HG02763 (cell line): ENCODE measurements at regions not wholly inside any gene's neighbourhood (a gene's known extent, or its start where the extent isn't known, plus 50 kb on each side); places are given as distances from the start of the nearest gene placed in this dataset.
"Not testable (repeated sequence)": the region's sequence is repeated elsewhere in the genome, so short reads cannot be mapped to it uniquely, and the experiment has no call there.

Experiments
- ATAC-seq: cut with Tn5 transposase; IDR thresholded peaks from one replicate; pipeline ENCODE4 v1.9.1; 2021; ENCODE audit warnings: mild to moderate bottlenecking, moderate library complexity; ENCODE audit not compliant: unreplicated experiment

DNA sequence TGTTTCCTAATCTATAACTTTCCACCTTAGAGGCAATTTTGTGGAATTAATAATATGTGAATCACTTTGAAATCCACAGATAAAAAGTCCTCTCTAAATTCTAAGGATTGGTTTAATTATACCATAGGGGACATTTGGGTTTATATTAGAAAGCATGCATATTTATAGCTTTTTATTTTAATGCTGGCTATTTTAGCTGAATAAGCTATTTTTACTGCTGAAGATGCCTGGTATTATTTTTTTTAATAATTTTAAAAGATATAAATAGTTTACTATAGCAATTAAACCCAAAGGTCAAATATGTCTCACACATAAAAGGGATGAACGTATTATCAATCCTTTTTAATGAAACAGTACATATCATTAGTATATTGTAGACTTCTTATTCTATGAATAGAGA is 415.4 kb downstream of the MAGEB5 start:
- no peak for ATAC-seq

DNA sequence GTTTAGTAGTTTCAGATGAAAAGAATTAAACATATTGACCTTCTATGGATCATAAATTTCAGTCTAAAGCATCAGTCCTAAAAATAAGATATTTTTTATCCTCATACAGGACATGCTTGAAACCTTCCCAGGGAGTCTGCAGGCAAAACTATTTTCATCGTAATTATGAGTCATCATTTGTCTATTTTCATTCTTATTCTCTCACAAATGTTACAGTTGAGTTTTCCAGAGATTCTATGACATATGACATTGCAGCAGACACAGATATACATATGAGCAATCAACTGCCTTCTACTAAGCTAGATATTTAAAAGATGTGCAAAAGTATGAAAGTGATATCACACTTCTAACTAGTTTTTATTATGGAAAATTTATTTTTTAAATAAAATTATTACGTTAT is 398.0 kb downstream of the MAGEB5 start:
- no peak for ATAC-seq

DNA sequence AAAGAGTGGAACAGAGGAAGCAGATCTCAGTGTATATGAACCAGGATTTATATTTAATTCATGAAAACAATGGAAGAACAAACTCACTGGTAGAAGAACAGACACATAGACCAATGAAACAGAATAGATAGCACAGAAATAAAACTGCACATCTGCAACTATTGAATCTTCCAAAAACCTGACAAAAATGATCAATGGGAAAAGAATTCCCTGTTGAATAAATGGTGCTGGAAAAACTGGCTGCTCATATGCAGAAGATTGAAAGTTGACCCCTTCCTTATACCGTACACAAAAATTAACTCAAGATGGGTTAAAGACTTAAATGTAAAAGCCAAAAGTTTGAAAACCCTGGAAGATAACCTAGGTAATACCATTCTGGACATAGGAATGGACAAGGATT is 391.0 kb downstream of the MAGEB5 start:
- ATAC-seq = no peak

DNA sequence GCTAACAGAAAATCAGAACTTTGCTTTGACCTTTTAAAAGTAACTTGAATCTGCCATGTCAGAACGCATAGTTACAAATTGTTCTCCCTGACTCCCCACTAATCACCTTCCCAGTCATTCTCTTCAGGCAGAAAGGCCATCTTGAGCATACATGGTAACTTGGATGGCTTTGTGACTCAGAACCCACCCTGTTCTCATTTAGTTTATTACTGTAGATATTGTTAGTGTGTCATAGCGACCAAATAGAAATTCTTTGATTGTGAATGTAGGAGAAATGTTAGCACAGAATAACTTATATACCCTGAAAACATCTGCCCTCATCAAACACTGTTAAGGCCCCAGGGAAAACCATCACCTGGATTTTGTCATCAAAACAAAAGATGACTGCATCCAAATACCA is 382.0 kb downstream of the MAGEB5 start:
- no peak for ATAC-seq

DNA sequence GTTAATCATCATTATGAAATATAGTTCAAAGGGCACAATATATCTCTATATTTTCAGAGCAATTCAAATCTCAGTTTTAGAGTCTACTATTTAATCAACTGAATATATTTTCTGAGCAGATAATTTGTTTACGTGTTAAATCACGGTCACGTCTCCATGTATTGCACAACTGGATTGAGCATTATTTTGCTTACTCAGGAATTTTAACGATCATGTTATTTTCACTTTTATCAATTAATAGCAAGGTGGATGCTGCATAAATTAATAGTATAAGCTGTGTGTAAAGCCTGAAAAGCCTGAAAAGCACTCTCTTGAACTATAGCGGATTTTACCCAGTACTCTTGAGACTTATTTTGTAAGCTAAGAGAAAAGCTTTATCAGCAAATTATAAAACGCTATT is 374.9 kb downstream of the MAGEB5 start:
- no peak for ATAC-seq

DNA sequence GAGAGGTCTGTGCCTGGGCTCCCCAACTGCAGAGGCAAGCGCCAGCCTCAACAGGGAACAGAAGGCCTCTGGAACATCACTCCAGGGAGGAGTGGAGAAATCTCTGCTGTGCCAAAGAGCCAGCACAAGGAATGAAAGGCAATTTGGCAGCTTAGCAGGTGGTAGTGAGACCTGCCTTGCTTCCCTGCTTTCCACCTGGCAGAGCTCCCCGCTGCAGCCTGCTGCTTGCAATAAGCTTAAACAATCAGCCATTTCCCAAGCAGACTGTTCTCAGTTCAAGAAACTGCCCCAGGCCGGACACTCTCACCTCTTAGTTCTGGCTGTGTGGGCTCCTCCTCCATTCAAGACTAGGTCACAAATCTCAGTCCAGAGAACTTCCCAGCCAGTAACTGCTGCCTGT is 370.6 kb downstream of the MAGEB5 start:
- no peak for ATAC-seq

DNA sequence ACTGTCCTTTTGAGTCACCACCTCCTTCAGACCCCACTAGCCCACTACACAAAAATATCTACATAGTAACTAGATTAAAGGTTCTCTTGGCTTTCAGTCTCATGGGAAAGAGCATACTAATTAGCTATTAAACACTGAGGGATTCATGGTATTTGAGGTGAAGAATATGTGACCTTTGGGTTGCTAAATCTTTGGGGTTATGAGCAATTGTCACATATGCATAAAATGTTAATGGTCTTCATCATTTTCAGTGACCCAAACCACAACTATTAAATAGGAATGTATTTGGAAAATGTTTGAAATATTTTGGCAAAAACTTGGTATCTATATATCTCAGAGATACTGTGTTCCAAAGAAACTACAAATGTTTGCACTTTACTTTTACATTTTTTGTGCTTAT is 365.1 kb downstream of the MAGEB5 start:
- no peak for ATAC-seq

DNA sequence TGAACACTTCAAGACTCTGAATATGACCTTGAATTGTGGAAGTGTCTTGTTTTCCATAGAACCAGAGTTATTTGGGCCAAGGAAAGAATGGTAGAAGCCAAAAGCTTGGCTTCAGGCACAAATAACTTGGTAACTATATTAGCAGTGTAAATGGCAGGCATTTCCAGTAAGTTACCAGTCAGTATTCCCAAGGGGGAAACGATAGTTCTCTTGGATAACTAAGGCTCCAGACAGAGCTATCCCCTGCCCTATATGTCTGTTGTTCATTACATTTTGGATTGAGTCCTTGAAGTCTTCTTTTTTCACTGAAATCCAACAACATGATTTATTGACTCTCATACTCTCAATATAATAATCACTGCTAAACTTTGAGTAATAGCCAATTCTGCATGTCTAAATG is 364.1 kb downstream of the MAGEB5 start:
- ATAC-seq = no peak

DNA sequence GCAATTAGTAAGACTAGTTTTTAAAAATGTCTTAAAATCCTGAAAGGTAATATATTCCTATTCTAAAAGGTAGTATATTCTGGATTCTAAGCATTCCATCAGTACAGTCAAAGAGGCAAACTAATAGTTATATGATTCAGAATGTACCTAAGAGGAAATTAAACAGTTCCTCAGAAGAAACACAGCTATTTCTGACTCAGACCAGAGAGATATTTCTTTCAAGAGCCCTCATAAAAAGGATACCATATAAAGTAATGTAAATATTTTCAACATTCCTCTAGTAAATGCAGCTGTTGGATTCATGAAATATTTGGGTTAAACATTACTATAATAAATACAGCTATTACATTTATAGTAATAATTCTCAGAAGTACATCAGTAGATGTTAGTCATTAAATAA is 358.3 kb downstream of the MAGEB5 start:
- ATAC-seq = no peak

DNA sequence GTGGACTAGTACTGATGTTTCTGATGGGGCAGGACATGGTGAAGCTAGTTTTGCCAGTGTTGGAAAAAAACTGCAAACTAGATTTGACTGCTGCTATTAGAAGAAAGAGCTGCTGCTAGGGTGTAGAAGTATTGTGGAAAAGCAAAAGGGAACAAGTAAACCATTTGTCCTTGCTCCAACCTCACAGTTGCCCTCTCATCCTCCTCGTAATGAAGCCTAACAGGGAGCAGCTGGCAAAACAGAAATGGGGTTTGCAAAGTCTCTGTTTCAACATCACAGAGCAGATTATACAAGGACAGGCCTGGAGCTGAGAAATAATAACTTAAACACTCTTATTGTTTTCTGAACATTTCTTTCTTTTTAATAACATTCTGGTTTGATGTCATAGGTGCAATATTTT is 346.2 kb downstream of the MAGEB5 start:
- no peak for ATAC-seq

DNA sequence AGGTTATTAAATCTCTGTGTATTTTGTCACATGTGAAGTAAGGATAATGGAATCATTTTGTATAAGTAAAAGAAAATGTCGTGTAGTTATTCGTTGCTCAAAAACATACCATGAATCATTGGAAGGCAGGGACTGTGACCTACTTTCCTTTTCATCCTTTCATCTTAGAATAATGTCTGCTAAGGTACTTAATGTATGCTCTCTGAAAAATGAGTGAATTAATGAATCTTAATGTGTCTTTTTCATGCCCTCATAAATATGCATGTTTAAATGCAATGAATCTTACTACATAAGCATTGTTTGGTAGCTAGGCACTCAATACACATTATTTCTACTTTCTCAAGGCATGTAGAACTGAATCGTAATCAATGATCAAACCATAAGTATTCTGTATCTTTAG is 343.9 kb downstream of the MAGEB5 start:
- no peak for ATAC-seq

DNA sequence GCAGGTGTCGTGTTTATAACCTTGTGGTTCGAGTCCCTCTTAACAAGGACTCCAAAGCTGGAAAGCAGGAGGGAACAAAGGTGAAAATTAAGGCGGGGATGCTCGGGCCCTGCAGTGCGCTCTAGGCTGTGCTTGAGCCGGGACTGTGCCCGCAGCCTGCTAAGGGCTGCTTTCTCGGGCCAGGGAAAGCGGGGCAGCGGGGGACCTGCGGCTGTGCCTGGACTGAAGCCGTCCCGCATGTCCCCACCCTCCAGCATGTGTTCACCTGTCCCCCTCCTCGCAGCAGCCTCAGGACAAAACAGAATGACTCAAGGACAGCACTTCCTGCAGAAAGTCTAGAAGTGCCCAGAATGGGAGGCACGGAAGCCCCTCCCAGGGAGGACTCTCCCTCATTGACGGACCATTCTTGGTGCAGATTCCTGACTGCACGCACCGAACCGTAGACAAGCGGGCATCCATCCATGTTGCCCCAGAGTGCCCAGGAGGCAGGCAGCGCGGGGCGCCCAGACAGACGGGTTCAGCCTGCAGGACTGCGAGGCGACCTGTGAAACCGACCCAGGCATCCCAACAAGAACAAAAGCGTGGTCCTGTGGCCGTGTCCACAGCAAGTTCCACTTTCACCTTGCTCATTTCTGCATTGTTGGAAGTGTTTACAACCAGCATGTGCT is 342.9 kb downstream of the MAGEB5 start:
- ATAC-seq = no peak

DNA sequence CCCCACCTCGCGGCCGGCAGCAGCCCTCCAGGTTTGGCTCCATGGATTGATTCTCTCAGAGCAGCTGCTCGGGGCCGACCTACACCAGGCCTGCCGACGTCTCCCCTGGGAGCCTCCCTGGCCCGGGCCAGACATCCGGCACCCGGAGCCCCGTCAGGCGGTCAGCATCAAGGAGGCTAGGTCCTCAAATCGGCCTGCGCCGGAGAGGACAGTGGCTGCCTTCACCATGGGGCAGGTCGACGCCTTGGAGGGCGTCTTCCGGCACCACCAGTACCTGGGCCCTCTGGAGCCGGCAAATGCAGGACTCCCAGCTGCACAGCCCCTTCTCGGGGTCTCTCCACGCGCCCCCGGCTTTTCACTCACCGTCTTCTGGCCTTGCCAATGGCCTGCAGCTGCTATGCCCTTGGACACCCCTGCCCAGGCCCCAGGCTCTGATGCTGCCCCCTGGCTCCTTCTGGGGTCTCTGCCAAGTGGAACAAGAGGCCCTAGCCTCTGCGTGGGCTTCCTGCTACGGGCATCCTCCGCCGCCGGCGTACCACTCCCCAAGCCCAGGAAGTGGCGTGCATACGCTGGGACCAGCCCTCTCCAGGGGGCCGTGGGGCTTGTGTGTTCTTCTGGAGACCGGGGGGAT is 341.8 kb downstream of the MAGEB5 start:
- no peak for ATAC-seq

DNA sequence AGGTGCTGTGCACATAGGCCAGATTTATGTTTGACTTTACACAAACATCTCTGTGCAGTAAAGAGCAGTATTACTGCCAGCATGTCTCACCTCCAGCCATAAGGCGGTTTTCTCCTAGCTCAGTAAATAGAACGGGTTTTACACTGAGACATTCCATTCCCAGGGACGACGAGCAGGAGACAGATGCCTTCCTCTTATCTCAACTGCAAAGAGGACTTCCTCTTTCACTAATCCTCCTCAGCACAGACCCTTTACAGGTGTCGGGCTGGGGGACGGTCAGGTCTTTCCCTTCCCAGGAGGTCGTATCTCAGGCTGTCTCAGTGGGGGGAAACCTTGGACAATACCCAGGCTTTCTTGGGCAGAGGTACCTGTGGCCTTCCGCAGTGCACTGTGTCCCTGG is 309.8 kb downstream of the MAGEB5 start:
- ATAC-seq = not testable (repeated sequence)

DNA sequence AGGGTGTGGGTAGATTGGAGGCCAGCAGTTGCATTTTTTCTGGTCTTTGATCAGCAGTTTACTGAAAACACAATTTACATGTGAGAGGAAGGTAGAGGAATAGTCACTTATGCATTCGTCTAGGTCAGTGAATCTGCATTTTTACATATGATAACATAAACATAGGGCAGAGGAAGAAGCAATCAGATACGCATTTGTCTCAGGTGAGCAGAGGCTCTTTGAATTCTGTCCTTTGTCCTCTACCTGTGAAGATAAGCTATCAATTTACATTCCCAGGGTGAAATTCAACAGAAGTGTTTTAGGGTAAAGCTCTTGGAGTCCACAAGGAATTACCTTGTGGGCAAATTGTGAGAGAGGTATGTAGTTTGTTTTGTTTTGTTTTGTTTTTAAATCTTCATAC is 306.5 kb downstream of the MAGEB5 start:
- ATAC-seq = no peak

DNA sequence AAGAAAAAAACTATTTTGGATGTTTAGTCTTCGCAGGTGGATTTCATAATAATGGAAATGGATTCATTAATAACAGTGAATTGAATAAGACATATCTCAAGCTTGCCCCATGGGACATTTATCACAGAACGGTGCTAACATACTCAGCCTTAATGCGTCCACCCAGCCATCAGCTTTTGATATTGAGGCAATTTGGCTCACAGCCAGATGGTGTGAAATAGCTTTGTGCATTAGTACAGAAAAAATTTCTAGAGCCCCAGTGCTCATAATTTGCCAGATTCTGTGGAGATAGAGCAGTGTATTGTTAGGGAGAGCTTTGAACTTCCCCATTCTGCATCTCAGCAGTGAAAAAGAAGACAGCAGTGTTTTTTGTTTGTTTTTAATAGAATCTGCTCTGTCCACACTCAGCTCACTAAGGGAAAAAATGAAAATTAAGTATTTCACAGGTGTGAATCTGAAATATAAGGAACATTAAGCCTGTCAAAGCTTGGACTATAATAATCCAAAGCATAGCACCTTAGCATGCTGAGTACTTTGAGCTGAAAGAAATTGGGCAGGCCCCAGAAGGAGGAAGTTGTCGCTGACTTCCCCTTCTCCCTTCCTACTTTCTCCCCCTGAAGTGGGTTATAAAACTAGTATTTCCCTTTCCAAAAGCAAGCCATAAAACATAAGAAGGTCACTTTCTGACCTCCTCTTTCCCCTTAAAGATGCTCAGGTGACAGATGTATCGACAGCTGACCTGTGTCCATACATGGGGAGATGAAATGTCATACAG is 295.8 kb downstream of the MAGEB5 start:
- ATAC-seq = no peak

DNA sequence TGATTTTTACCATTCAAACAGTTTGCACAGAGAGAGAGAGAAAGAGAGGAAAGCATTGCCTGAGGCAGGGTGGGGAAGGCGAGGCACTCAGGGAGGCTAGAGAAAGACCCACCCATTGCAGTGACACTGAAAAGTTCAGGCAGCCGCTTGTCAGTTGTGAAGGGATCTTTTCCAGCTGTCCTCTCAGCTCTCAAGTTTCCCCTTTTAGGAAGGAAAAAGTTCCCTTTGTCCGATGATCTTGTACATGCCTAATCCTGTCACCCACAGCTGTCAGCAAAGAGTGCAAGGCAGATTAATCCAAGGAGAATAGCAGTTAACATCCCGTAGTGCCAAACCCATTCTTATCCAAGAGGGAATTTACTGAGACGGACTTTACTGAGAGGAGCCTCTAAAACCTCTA is 255.0 kb downstream of the MAGEB5 start:
- no peak for ATAC-seq

DNA sequence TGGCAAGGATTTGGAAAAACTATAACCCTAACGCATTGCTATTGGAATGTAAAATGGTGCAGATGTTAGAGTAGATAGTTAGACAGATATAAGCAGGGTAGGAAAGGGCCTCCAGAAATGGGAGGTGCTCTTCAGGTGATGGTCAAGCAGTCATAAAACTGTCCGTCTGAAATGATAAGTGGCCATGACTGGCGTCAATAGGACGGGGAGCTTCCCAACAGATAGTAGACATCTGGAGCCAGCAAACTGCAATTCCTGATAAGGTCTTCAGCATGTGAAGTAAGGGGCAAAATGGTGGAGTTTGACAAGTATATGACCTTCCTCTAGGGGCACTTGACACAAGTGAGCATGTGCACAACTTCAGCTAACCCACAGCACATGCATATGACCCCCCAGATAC is 250.4 kb downstream of the MAGEB5 start:
- no peak for ATAC-seq

DNA sequence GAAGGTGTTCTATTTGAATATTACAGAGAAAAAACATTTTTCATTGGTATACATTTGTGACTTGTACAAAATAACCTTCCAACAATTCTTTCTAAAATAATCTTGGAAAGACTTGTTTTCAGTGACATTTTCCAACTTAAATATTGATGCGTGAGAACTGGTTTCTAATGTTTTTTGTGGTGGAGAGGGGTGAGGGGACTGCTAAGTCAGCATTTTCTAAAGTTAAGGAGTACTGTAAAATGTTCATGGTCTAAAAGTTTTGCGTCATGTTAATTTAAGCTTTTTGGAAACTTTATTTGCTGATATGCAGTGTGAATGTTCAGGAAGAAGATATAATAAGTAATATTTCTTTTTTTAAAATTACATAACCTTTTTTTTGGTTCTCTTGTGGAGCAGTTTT is 229.3 kb downstream of the MAGEB5 start:
- ATAC-seq = no peak

DNA sequence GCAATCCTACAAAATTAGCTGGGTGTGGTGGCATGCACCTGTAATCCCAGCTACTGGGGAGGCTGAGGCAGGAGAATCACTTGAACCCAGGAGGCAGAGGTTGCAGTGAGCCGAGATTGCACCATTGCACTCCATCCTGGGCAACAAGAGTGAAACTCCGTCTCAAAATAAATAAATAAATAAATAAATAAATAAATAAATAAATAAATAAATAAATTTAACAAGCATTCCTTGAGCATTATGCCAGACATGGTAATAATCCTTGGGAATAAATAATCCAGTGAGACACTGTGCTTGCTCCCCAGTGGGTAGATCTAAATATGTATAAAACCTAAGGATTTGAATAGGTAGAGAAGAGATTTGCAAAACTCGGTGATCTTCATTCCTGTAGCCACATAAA is 228.4 kb downstream of the MAGEB5 start:
- ATAC-seq = not testable (repeated sequence)

DNA sequence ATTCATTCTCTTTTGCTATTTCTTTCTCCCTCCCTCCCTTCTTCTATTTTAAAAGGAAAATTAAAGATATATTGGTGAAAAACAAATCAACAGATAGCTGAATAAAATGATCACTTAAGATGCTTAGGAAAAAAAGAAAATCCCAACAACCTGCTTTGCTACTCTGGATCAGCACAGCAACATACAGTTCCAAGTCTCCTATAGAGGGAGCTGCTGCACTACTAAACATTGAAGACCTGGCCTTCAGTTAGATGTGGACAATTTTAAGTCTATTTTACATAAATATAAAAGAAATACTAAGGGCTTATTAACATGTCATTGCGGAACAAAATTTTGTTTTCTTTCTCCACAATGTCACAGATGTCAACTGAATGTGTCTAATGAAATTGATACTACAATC is 226.4 kb downstream of the MAGEB5 start:
- no peak for ATAC-seq

DNA sequence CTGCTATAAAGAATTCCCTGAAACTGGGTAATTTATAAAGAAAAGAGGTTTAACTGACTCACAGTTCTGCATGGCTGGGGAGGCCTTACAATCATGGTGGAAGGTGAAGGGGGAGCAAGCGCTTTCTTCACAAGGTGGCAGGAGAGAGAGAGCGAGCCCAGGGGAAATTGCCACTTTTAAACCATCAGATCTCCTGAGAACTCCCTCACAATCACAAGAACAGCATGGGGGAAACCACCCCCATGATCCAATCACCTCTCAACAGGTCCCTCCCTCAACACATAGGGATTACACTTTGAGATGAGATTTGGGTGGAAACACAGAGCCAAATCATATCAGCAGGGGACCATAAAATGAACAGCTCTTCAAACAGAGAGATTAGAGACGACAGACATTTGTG is 198.6 kb downstream of the MAGEB5 start:
- no peak for ATAC-seq
